H1 (cell line): ENCODE measurements at regions not wholly inside any gene's neighbourhood (a gene's known extent, or its start where the extent isn't known, plus 50 kb on each side); places are given as distances from the start of the nearest gene placed in this dataset.

Experiments
- CTCF ChIA-PET: fragments of 300-600 bp; sonication (Branson Sonifier 250); formaldehyde crosslinking; loops from one replicate; lab custom pipeline; 2021; ENCODE audit not compliant: partially characterized antibody; lab: Charles Lee
- POLR2A ChIA-PET: fragments of 300-600 bp; sonication (Branson Sonifier 250); formaldehyde crosslinking; loops from one replicate; lab custom pipeline; 2021; ENCODE audit warnings: inconsistent platforms; ENCODE audit not compliant: partially characterized antibody; lab: Charles Lee
- DNase-seq, 2 experiments: peaks; one replicate each; pipeline versions ENCODE4 v3.0.0 to v3.0.0-alpha.2; 2010 to 2022; ENCODE audit warnings: low spot score in 2 of 2, low read depth in 1 of 2, mixed read lengths in 1 of 2
- FAIRE-seq: peaks from 2 replicates; lab custom pipeline; 2011; peaks lifted over from hg19 to GRCh38; lab: Jason Lieb, UNC
- H2AFZ ChIP-seq: 2 replicates; pipeline ENCODE4 v1.8.1; 2012; ENCODE audit warnings: low read length, inconsistent platforms
- H2AK5ac ChIP-seq: 2 replicates; pipeline ENCODE4 v1.6.1; 2013; ENCODE audit warnings: low read depth, low read length
- H2BK120ac ChIP-seq: replicated peaks from 2 replicates; pipeline ENCODE3; 2013; ENCODE audit warnings: low read depth, low read length, inconsistent platforms
- H2BK12ac ChIP-seq: 2 replicates; pipeline ENCODE4 v1.6.1; 2013; ENCODE audit warnings: low read depth, low read length
- H2BK15ac ChIP-seq: 2 replicates; pipeline ENCODE4 v1.6.1; 2013; ENCODE audit warnings: low read length
- H2BK20ac ChIP-seq: 2 replicates; pipeline ENCODE4 v1.6.1; 2013; ENCODE audit warnings: low read length
- H2BK5ac ChIP-seq: 2 replicates; pipeline ENCODE4 v1.6.1; 2013; ENCODE audit warnings: low read depth, low read length
- H3K14ac ChIP-seq: 2 replicates; pipeline ENCODE4 v1.6.1; 2013; ENCODE audit warnings: inconsistent platforms; ENCODE audit not compliant: insufficient read length
- H3K18ac ChIP-seq: 2 replicates; pipeline ENCODE4 v1.6.1; 2013; ENCODE audit warnings: low read length; ENCODE audit errors: extremely low read depth
- H3K23ac ChIP-seq: 2 replicates; pipeline ENCODE4 v1.6.1; 2013; ENCODE audit warnings: inconsistent platforms; ENCODE audit not compliant: insufficient read length
- H3K23me2 ChIP-seq: 2 replicates; pipeline ENCODE4 v1.6.1; 2013; ENCODE audit warnings: low read depth, low read length
- H3K27ac ChIP-seq: 2 replicates; pipeline ENCODE4 v1.6.1; 2011; ENCODE audit warnings: low read depth, low read length, inconsistent platforms
- H3K27me3 ChIP-seq, 4 experiments: replicated peaks in 1 of 4; 1 replicate in 1 of 4; 2 replicates in 3 of 4; pipeline versions ENCODE4 v1.6.1 to v1.8.1; 2011 to 2013; ENCODE audit warnings: low read length in 3 of 4, mild to moderate bottlenecking in 3 of 4, inconsistent platforms in 2 of 4, mixed read lengths in 2 of 4, moderate library complexity in 1 of 4; ENCODE audit not compliant: control insufficient read depth in 3 of 4, insufficient read depth in 3 of 4; ENCODE audit errors: extremely low read depth in 1 of 4
- H3K36me3 ChIP-seq, 4 experiments: 2 replicates each; pipeline versions ENCODE4 v1.6.1 to v1.8.1; 2011 to 2013; ENCODE audit warnings: mild to moderate bottlenecking in 4 of 4, low read length in 3 of 4, moderate library complexity in 2 of 4, control low read depth in 1 of 4, inconsistent platforms in 1 of 4; ENCODE audit not compliant: insufficient read depth in 4 of 4, control insufficient read depth in 2 of 4
- H3K4ac ChIP-seq: replicated peaks from 2 replicates; pipeline ENCODE3; 2013; ENCODE audit warnings: low read length, low read depth, mixed read lengths, inconsistent platforms; ENCODE audit not compliant: insufficient read length
- H3K4me1 ChIP-seq, 4 experiments: replicated peaks in 1 of 4; 1 replicate in 1 of 4; 2 replicates in 3 of 4; pipeline versions ENCODE4 v1.6.1 to v1.8.1; 2011 to 2013; ENCODE audit warnings: low read length in 3 of 4, inconsistent platforms in 2 of 4, mixed read lengths in 1 of 4; ENCODE audit not compliant: insufficient read depth in 4 of 4, control insufficient read depth in 3 of 4
- H3K4me2 ChIP-seq, 2 experiments: 2 replicates each; pipeline versions ENCODE4 v1.6.1 to v1.8.1; 2011 to 2013; ENCODE audit warnings: low read depth in 2 of 2, low read length in 2 of 2, control low read depth in 1 of 2, inconsistent platforms in 1 of 2, mild to moderate bottlenecking in 1 of 2; ENCODE audit not compliant: insufficient read depth in 1 of 2
- H3K4me3 ChIP-seq, 4 experiments: fragments of 200-600, 300-600 bp in 1 of 4; sonication (generic), shearing (Covaris generic), sonication (Bioruptor Twin) in 1 of 4; 2 replicates each; pipeline versions ENCODE4 v1.5.1 to v1.8.1; 2011 to 2016; ENCODE audit warnings: low read length in 4 of 4, low read depth in 3 of 4, control low read depth in 2 of 4, inconsistent platforms in 2 of 4, mild to moderate bottlenecking in 2 of 4, mixed read lengths in 1 of 4, moderate library complexity in 1 of 4; ENCODE audit not compliant: insufficient read depth in 2 of 4; ENCODE audit errors: extremely low read depth in 1 of 4
- H3K56ac ChIP-seq: replicated peaks from 2 replicates; pipeline ENCODE3; 2013; ENCODE audit warnings: low read depth, mild to moderate bottlenecking, mixed read lengths, low read length, inconsistent platforms; ENCODE audit not compliant: insufficient read length
- H3K79me1 ChIP-seq: 2 replicates; pipeline ENCODE4 v1.6.1; 2013; ENCODE audit warnings: low read depth, low read length, control low read depth
- H3K79me2 ChIP-seq, 2 experiments: 2 replicates each; pipeline versions ENCODE4 v1.6.1 to v1.8.1; 2012 to 2013; ENCODE audit warnings: low read length in 2 of 2, mild to moderate bottlenecking in 2 of 2, inconsistent platforms in 1 of 2; ENCODE audit not compliant: insufficient read depth in 2 of 2, control insufficient read depth in 1 of 2
- H3K9ac ChIP-seq, 4 experiments: replicated peaks in 1 of 4; 1 replicate in 1 of 4; 2 replicates in 3 of 4; pipeline versions ENCODE4 v1.6.1 to v1.8.1; 2011 to 2013; ENCODE audit warnings: low read depth in 3 of 4, low read length in 3 of 4, control low read depth in 2 of 4, mild to moderate bottlenecking in 2 of 4, moderate library complexity in 2 of 4, inconsistent platforms in 1 of 4; ENCODE audit errors: extremely low read depth in 1 of 4
- H3K9me3 ChIP-seq, 2 experiments: 2 replicates each; pipeline versions ENCODE4 v1.6.1 to v1.8.1; 2012 to 2013; ENCODE audit warnings: mild to moderate bottlenecking in 2 of 2, moderate library complexity in 2 of 2, control low read depth in 1 of 2, inconsistent platforms in 1 of 2, low read depth in 1 of 2, low read length in 1 of 2, mixed read lengths in 1 of 2; ENCODE audit not compliant: insufficient read depth in 2 of 2
- H4K20me1 ChIP-seq, 2 experiments: replicated peaks in 1 of 2; 2 replicates each; pipeline versions ENCODE3 to v1.8.1; 2011 to 2013; ENCODE audit warnings: inconsistent platforms in 2 of 2, low read length in 2 of 2, mild to moderate bottlenecking in 1 of 2; ENCODE audit not compliant: insufficient read depth in 2 of 2, control insufficient read depth in 1 of 2
- H4K5ac ChIP-seq: 2 replicates; pipeline ENCODE4 v1.6.1; 2013; ENCODE audit warnings: low read length, low read depth, mixed read lengths, inconsistent platforms; ENCODE audit not compliant: insufficient read length
- H4K8ac ChIP-seq: 2 replicates; pipeline ENCODE4 v1.8.0; 2013; ENCODE audit warnings: mild to moderate bottlenecking, moderate library complexity, low read length, inconsistent platforms; ENCODE audit not compliant: insufficient read depth; ENCODE audit errors: extremely low read depth
- H4K91ac ChIP-seq: replicated peaks from 2 replicates; pipeline ENCODE3; 2013; ENCODE audit warnings: low read length, mixed read lengths, inconsistent platforms; ENCODE audit not compliant: insufficient read length
- BCL11A ChIP-seq, 2 experiments: IDR thresholded peaks; one replicate each; pipeline ENCODE4 v1.6.1; 2011; ENCODE audit warnings: low read depth in 2 of 2, low read length in 2 of 2, mild to moderate bottlenecking in 2 of 2
- KDM4A ChIP-seq: IDR thresholded peaks from one replicate; pipeline ENCODE4 v1.7.1; 2012; ENCODE audit warnings: low read depth, mild to moderate bottlenecking, moderate library complexity, low read length, inconsistent platforms; ENCODE audit not compliant: severe bottlenecking
- RAD21 ChIP-seq, 2 experiments: IDR thresholded peaks in 1 of 2; conservative IDR thresholded peaks in 1 of 2; 2 replicates each; pipeline ENCODE4 v1.6.1; 2011; ENCODE audit warnings: low read depth in 2 of 2, low read length in 2 of 2, improper control_type of control experiment in 1 of 2, inconsistent platforms in 1 of 2, mild to moderate bottlenecking in 1 of 2, moderate library complexity in 1 of 2
- SIN3A ChIP-seq, 2 experiments: IDR thresholded peaks in 1 of 2; conservative IDR thresholded peaks in 1 of 2; 2 replicates each; pipeline ENCODE4 v1.6.1; 2011 to 2012; ENCODE audit warnings: low read length in 2 of 2, improper control_type of control experiment in 1 of 2, low read depth in 1 of 2, mild to moderate bottlenecking in 1 of 2
- WGBS, 2 experiments: shearing (Covaris generic) in 1 of 2; methylation state at CpG; one replicate each; pipeline versions ENCODE4 v1.1.6 to v1.1.7; 2013 to 2015; ENCODE audit warnings: low lambda C conversion rate in 2 of 2, mixed read lengths in 2 of 2, inconsistent platforms in 1 of 2, low coverage in 1 of 2, missing lambda C conversion rate in 1 of 2; ENCODE audit not compliant: insufficient replicate concordance in 2 of 2, insufficient coverage in 1 of 2, insufficient read length in 1 of 2; ENCODE audit errors: extremely low coverage in 1 of 2, missing lambda C conversion rate in 1 of 2; 5-methylcytosine and 5-hydroxymethylcytosine counted together

DNA sequence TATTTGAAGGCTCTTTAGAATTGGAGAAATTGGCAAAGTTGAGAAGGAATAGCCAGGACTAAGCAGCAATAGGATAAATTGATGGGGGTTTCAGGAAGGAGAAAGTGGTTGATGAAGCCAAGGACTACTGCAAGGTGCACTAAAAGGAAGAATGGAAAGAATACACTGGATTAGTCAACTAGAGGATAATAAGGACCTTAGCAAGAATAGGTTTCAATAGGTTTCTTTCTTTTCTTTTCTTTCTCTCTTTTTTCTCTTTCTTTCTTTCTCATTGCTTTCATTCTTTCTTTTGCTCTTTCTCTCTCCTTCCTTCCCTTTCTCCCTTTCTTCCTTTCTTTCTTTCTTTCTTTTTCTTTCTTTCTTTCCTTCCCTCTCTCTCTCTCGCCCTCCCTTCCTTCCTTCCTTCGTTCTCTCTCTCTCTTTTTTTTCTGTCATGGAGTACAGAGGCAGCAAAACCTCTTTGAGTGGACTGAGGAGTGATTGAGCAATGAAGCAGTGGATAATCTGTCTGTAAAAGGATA lies 234.4 kb upstream of the TMC3 start:
- FAIRE-seq: no peak
- Histone ChIP-seq H2BK20ac (no peak overlapping the region), H3K4me1 (peaks cover 0 to 4% (median 0%) of the 10 kb centered on the region in 4 experiments; a peak in 1 of 7 replicates)
- TF ChIP-seq KDM4A (no peak), BCL11A (IDR thresholded peaks at IDR 0.05; ENCODE audit: low read depth in 2 of 2, low read length in 2 of 2) (no peak), SIN3A (conservative IDR thresholded peaks at IDR 0.05 in 1 of 2, IDR thresholded peaks at IDR 0.05 in 1 of 2; ENCODE audit: low read depth in 1 of 2, low read length in 2 of 2) (no peak), RAD21 (IDR thresholded peaks at IDR 0.05 in 1 of 2, conservative IDR thresholded peaks at IDR 0.05 in 1 of 2; ENCODE audit: low read depth in 2 of 2, low read length in 2 of 2) (no peak)

More for the DNA sequence above, 234.4 kb upstream of the TMC3 start:
- Histone ChIP-seq H4K5ac (no peak overlapping the region), H3K4ac (no peak overlapping the region), H3K27me3 (no peaks in the 10 kb centered on the region; a peak in 1 of 7 replicates), H2BK120ac (no peak overlapping the region), H3K79me2 (no peaks in the 10 kb centered on the region), H3K23me2 (no peaks in the 10 kb centered on the region; the same call in 1 of the 2 replicates), H2AFZ (no peak overlapping the region), H3K27ac (no peak overlapping the region), H3K9ac (no peak overlapping the region), H4K8ac (no peak overlapping the region), H3K18ac (no peak overlapping the region), H2BK5ac (no peak overlapping the region), H3K4me2 (no peak overlapping the region), H3K14ac (no peak overlapping the region), H3K56ac (no peak overlapping the region), H2BK12ac (no peak overlapping the region), H3K4me3 (no peak overlapping the region), H3K79me1 (no peaks in the 10 kb centered on the region; the same call in 1 of the 2 replicates), H3K9me3 (no peaks in the 10 kb centered on the region), H4K91ac (no peak overlapping the region), H3K36me3 (no peaks in the 10 kb centered on the region), H3K23ac (no peak overlapping the region), H4K20me1 (no peaks in the 10 kb centered on the region), H2AK5ac (no peak overlapping the region), H2BK15ac (no peak overlapping the region)
- WGBS, 2 experiments: 55% methylated on average over 2 of the region's 2 CpGs; no CpG with 5 or more reads in 1 of the 2 experiments
- CTCF ChIA-PET: interaction anchor here (1.0 to 1.7 kb wide), 2 partner anchors 127 to 198 kb away, joined by 3 to 7 read pairs; no protein-coding TSS in a partner anchor
- POLR2A ChIA-PET: no interaction called here
- DNase-seq: no peak
